ENCODE measurements at regions not wholly inside any gene's neighbourhood (a gene's known extent, or its start where the extent isn't known, plus 50 kb on each side); places are given as distances from the start of the nearest gene placed in this dataset.

DNA sequence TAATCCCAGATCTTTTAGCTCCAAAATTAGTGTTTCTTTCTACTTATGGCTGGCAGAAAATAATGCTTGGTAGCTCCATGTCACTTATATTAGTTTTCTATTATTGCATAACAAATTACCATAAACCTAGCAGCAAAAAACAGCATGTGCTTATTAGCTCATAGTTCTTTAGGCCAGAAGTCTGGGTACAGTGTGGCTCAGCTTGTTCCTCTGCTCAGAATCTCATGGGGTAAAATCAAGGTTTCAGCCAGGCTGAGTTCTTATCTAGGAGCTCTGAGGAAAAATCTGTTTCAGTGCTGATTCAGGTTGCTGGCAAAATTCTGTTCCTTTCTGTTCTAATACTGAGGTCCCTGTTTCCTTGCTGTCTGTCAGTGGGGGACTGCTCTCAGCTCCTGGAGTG lies 101.1 kb downstream of the CT47B1 start:
- TF ChIP-seq, protein P1, sequence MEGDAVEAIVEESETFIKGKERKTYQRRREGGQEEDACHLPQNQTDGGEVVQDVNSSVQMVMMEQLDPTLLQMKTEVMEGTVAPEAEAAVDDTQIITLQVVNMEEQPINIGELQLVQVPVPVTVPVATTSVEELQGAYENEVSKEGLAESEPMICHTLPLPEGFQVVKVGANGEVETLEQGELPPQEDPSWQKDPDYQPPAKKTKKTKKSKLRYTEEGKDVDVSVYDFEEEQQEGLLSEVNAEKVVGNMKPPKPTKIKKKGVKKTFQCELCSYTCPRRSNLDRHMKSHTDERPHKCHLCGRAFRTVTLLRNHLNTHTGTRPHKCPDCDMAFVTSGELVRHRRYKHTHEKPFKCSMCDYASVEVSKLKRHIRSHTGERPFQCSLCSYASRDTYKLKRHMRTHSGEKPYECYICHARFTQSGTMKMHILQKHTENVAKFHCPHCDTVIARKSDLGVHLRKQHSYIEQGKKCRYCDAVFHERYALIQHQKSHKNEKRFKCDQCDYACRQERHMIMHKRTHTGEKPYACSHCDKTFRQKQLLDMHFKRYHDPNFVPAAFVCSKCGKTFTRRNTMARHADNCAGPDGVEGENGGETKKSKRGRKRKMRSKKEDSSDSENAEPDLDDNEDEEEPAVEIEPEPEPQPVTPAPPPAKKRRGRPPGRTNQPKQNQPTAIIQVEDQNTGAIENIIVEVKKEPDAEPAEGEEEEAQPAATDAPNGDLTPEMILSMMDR (IDR thresholded peaks at IDR 0.05): no peak
- TF ChIP-seq POLR2A (IDR thresholded peaks at IDR 0.05): no peak

Measured in thyroid gland (tissue), 4 donors.